Mesodermal cell (in vitro differentiated cells): ENCODE measurements at regions not wholly inside any gene's neighbourhood (a gene's known extent, or its start where the extent isn't known, plus 50 kb on each side); places are given as distances from the start of the nearest gene placed in this dataset.

ENCODE experiments used
- H3K27ac ChIP-seq: 2 replicates; pipeline ENCODE4 v1.7.0; 2013; ENCODE audit warnings: mild to moderate bottlenecking, low read depth, low read length, moderate library complexity; ENCODE audit not compliant: severe bottlenecking
- H3K36me3 ChIP-seq: 2 replicates; pipeline ENCODE4 v1.7.1; 2013; ENCODE audit warnings: mild to moderate bottlenecking, low read length, moderate library complexity; ENCODE audit not compliant: control insufficient read depth, insufficient read depth
- H3K4me1 ChIP-seq: one replicate; pipeline ENCODE4 v1.7.1; 2013; ENCODE audit warnings: mild to moderate bottlenecking, low read length; ENCODE audit not compliant: insufficient read depth, control insufficient read depth, poor library complexity, severe bottlenecking
- H3K4me3 ChIP-seq: 2 replicates; pipeline ENCODE4 v1.7.0; 2013; ENCODE audit warnings: low read length, control low read depth, mild to moderate bottlenecking; ENCODE audit not compliant: insufficient read depth, poor library complexity, severe bottlenecking; ENCODE audit errors: extremely low read depth
- H3K9me3 ChIP-seq: 2 replicates; pipeline ENCODE4 v1.7.1; 2013; ENCODE audit warnings: mild to moderate bottlenecking, low read length, moderate library complexity; ENCODE audit not compliant: control insufficient read depth
- WGBS, 2 experiments: methylation state at CpG; one replicate each; pipeline ENCODE4 v1.1.5; 2013; ENCODE audit warnings: missing lambda C conversion rate in 2 of 2; ENCODE audit not compliant: insufficient coverage in 2 of 2; 5-methylcytosine and 5-hydroxymethylcytosine counted together

DNA sequence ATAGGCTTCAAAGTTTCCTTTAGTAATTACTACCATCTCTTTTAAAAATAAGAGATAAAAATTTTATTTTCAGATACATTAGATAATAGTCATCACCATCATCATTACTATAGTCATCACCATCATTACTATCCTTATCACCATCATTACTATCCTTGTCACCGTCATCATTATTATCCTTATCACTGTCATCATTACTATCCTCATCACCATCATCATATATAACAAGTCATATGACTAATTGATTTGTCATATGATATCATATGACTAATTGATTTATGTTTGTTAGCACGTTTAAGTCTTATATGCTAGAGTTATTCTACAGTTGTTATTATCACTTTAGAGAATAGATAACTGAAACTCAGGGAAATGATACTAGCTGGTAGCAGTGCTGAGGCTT, 382.1 kb upstream of the CDH18 start:
- 89% methylated on average over 1 of the region's 2 CpGs; no CpG with 5 or more reads in 1 of the 2 experiments for WGBS, 2 experiments
- no peaks in the 10 kb centered on the region for H3K9me3 ChIP-seq

DNA sequence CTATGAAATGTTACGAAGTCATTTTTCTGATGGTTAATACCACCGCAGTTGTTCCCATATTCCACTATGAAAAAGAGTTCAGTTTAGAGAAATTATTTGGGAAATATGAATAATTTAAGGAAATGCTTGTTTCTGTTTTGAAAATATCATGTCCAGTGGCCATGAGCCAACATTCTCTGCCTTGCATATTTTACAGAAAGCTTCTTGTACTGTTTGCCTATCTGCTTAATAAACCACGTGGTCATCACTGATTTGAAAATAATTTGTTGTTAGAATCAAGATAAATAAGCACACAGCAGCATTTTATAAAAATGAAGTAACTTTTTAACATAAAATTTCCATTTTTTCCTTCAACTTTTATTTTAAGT, 381.5 kb upstream of the CDH18 start:
- no CpG with 5 or more reads among the region's 3 CpGs for WGBS, 2 experiments
- no peak overlapping the region for H3K4me3 ChIP-seq

More for the DNA sequence above, 382.1 kb upstream of the CDH18 start:
- Histone ChIP-seq H3K27ac (no peak overlapping the region), H3K36me3 (no peaks in the 10 kb centered on the region), H3K4me1 (no peaks in the 10 kb centered on the region), H3K4me3 (no peak overlapping the region)

DNA sequence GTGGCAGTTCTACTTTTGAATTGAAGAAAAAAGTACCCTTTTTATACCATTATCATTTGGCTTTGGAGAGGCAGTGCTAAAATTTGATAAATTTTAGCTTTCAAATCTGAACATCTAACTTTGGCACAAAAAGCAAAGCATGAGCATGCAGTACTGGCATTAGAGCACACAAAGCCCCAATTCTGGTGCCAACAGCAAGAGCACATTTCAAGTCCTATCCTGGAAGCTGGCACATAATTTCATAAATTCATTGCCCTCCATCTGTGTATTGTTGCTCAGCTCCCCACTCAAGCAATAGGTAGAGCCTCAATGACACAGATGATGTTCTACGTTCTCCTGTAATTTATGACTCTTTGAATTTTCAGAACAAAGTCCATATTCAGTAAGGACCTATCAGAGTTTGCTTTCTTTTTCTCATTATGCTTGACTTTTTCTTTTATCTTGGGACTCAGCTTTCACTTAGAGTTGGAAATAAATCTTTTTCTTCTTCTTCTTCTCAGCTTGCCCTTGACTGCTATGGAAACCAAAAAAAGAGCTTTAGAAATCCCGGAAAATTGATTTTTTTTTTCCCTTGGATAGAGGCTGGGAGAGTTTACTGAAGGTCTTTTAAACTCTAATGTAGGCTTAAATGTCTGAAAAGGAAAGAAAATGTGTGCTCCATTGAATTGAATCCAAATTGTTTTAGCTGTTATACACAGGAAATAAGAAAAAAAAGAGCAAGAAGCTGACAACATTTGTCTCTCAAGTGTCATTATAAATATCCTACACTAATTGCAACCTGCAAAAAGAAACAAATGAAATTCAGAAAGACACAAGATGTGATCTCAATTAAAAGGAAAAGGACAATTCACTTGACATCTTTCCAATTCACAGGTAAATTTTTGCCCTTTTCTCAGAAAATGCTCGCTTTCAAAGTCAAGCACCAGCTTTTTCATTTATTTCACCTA, 380.8 kb upstream of the CDH18 start:
- 72 to 100% methylated on average over 2 to 3 of the region's 3 CpGs for WGBS, 2 experiments

More for the DNA sequence above, 381.5 kb upstream of the CDH18 start:
- H3K27ac ChIP-seq, result no peak overlapping the region
- H3K36me3 ChIP-seq, result no peaks in the 10 kb centered on the region
- no peaks in the 10 kb centered on the region for H3K9me3 ChIP-seq
- no peaks in the 10 kb centered on the region for H3K4me1 ChIP-seq

DNA sequence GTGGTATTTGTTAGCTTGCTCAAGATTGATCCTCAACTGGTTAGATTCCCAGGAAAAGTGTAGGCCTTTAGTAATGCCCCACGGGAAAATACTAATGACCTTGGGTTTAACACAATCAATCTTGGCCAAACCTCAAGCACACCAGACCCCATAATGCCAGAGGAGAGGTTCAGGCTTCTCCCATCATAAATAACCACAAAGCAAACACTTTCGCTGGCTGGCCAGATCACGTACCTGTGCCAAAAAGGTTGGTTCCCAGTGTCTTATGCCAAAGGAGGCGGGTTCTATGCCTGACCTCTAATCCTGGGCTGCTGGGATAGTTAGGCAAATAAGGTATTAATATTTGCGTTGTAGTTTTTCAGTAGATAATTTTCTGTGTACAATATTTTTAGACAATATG, 379.2 kb upstream of the CDH18 start:
- no peaks in the 10 kb centered on the region for H3K9me3 ChIP-seq
- 83 to 90% methylated on average over 2 to 3 of the region's 5 CpGs for WGBS, 2 experiments
- no peak overlapping the region for H3K4me3 ChIP-seq
- H3K36me3 ChIP-seq, result no peaks in the 10 kb centered on the region
- no peaks in the 10 kb centered on the region for H3K4me1 ChIP-seq
- H3K27ac ChIP-seq, result no peak overlapping the region

More for the DNA sequence above, 380.8 kb upstream of the CDH18 start:
- no peaks in the 10 kb centered on the region for H3K4me1 ChIP-seq
- no peak overlapping the region for H3K27ac ChIP-seq
- H3K9me3 ChIP-seq, result no peaks in the 10 kb centered on the region
- H3K4me3 ChIP-seq, result no peak overlapping the region
- H3K36me3 ChIP-seq, result no peaks in the 10 kb centered on the region

DNA sequence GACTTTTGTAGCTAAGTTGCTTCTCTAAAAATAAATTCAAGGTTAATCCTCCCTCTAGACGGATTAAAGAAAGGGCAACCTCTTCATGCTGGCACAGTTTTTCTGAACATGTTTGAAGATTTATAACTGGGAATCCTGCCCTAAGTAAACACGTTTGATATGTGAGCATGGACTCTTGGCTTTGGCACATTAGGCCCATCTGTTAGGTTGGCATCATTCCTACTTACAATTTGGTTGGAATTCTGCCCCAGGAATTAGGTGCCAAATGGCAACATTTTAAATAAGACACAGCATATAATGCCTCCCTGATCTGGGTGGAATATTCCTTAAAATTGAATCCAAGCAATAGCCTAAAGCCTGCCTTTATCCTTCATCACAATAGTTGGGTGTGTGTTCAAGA, 372.3 kb upstream of the CDH18 start:
- Histone ChIP-seq H3K4me1 (no peaks in the 10 kb centered on the region), H3K36me3 (no peaks in the 10 kb centered on the region), H3K9me3 (no peaks in the 10 kb centered on the region), H3K4me3 (no peak overlapping the region), H3K27ac (no peak overlapping the region)
- 67 to 82% methylated on average over 2 of the region's 2 CpGs for WGBS, 2 experiments

DNA sequence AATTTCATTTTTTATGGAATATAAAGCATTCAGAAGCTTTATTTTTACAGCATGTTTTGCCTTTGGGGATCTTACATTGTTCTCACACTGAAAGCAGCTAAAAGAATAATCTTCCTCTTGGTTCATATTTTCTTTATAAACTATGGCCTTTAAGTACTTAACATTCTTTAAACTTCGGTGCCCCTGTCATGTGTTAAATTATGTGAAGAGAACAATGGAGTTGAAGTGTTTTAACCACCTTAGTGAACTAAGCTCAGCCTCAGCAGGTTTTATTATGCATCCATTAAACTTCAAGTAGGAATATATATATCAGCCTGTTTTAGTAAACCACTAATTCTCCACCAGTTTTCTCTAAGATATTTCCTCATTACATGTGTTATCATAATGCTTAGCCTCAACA, 371.4 kb upstream of the CDH18 start:
- WGBS, 2 experiments, result no CpG with 5 or more reads among the region's 1 CpG
- Histone ChIP-seq H3K27ac (no peak overlapping the region), H3K4me1 (no peaks in the 10 kb centered on the region), H3K36me3 (no peaks in the 10 kb centered on the region), H3K4me3 (no peak overlapping the region), H3K9me3 (no peaks in the 10 kb centered on the region)

DNA sequence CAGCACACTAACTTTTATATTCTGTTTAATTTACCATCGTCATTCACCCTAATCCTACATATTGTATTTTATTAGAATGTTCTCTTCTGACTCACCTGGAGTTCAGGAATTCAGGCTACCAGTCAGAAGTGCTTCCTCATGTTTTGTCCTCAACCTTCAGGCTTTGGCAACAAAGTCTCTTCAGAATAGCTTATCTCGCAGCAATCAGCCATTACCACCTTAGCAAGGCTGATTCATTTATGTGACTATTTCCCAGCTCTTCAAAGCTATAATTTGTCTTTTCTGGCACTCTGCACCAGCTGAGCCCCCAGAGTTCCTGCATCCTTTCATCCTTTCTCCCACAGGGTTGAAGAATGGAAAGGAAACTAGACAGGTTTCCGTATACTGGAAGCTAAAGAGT, 365.5 kb upstream of the CDH18 start:
- Histone ChIP-seq H3K27ac (no peak overlapping the region), H3K4me1 (no peaks in the 10 kb centered on the region), H3K9me3 (no peaks in the 10 kb centered on the region), H3K4me3 (no peak overlapping the region), H3K36me3 (no peaks in the 10 kb centered on the region)
- WGBS, 2 experiments, result 92 to 100% methylated on average over 1 of the region's 3 CpGs

DNA sequence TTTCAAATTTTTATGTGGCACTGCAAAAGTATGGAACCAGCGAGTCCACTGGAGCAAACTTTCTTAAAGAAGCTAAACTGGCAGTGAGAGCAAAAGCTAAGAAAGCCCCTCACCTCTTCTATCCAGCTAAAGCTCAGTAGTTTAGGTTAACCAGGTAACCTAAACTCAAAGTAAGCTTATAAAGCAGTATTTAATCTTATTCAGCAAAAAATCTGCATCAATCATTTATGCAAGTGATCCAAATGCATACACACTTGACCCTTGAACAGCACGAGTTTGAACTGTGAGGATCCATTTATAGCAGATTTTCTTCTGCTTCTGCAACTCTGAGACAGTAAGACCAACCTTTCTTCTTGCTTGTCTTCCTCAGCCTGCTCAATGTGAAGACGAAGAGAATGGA, 363.8 kb upstream of the CDH18 start:
- no peak overlapping the region for H3K27ac ChIP-seq
- H3K4me1 ChIP-seq, result no peaks in the 10 kb centered on the region
- H3K4me3 ChIP-seq, result no peak overlapping the region
- WGBS, 2 experiments, result 90 to 100% methylated on average over 2 to 3 of the region's 3 CpGs
- H3K9me3 ChIP-seq, result no peaks in the 10 kb centered on the region
- H3K36me3 ChIP-seq, result no peaks in the 10 kb centered on the region

DNA sequence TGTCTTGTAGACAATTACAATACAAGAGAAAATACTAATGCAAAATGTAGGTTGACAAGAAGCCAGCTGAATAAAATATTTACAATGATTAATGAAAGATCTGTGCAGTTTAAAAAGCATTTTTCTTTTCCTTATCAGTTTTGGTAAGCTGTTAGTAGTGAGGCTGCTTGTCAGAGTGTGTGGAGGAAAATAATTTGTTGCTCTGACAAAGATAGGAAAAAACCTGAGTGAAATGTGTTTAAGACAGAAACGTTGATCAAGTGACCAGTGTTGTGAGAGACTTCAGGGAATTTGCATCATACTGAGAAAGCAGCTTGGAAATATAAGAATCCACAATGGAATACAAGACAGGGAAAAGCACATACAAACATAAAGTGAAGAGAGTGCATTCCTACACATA, 360.3 kb upstream of the CDH18 start:
- H3K9me3 ChIP-seq, result no peaks in the 10 kb centered on the region
- H3K36me3 ChIP-seq, result no peaks in the 10 kb centered on the region
- no peaks in the 10 kb centered on the region for H3K4me1 ChIP-seq
- no CpG with 5 or more reads among the region's 1 CpG for WGBS, 2 experiments
- no peak overlapping the region for H3K27ac ChIP-seq
- H3K4me3 ChIP-seq, result no peak overlapping the region

DNA sequence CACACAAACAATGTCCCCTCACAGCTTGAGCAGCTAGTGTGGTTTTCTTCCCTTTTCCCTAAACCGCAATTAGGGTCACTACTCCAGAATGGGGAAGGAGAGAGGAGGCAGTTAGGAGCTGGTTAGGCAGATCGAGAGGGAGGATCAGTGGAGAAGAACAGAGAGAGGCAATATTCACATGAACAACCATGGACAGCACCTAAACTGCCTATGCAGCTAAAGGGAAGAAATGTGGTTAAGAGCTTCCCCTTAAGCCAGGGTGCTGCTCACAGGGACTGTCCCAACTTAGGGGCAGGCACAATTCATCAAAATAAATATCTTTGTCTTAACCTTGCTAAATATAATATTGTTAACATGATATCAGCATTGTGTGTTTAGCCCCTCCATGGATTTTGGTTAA, 359.3 kb upstream of the CDH18 start:
- Histone ChIP-seq H3K9me3 (no peaks in the 10 kb centered on the region), H3K4me3 (no peak overlapping the region), H3K36me3 (no peaks in the 10 kb centered on the region), H3K27ac (no peak overlapping the region), H3K4me1 (no peaks in the 10 kb centered on the region)
- no CpG with 5 or more reads among the region's 2 CpGs for WGBS, 2 experiments

DNA sequence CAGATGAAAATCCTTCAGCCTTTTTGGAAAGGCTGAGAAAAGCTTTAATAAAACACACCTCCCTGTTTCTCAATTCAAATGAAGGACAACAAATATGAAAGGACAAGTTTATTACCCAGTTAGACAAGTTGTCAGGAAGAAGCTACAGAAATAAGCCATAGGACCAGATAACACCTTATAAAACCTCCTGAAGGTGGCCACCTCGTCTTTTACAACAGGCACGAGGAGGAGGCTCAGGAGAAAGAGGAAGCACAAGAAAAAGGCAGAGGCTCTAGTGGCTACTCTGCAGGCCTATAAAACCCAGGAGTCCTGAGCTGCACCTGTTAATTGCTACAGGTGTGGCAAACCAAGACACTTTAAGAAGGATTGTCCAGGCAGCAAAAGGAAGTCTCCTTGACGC, 352.1 kb upstream of the CDH18 start:
- 81 to 100% methylated on average over 3 of the region's 3 CpGs for WGBS, 2 experiments
- H3K36me3 ChIP-seq, result no peaks in the 10 kb centered on the region
- H3K4me1 ChIP-seq, result no peaks in the 10 kb centered on the region
- H3K9me3 ChIP-seq, result no peaks in the 10 kb centered on the region
- H3K4me3 ChIP-seq, result no peak overlapping the region
- H3K27ac ChIP-seq, result no peak overlapping the region
